Loucy (cell line): ENCODE measurements at regions not wholly inside any gene's neighbourhood (a gene's known extent, or its start where the extent isn't known, plus 50 kb on each side); places are given as distances from the start of the nearest gene placed in this dataset.
A peak's percentile ranks its signal among the peaks of the same experiment; 100 is the strongest.

ENCODE experiments used
- H2AFZ ChIP-seq: fragments of 200-600 bp; sonication (generic); 2 replicates; pipeline ENCODE4 v1.6.0; 2016; ENCODE audit warnings: antibody characterized with exemption, mild to moderate bottlenecking, low read length, moderate library complexity
- H3F3A ChIP-seq: fragments of 200-600 bp; 2 replicates; pipeline ENCODE4 v1.6.0; 2016; ENCODE audit warnings: antibody characterized with exemption, low read depth, mild to moderate bottlenecking
- H3K27me3 ChIP-seq: fragments of 200-600 bp; sonication (generic); 2 replicates; pipeline ENCODE4 v1.6.1; 2014; ENCODE audit warnings: low read length, mild to moderate bottlenecking; ENCODE audit not compliant: insufficient read depth, poor library complexity, severe bottlenecking
- H3K36me3 ChIP-seq: fragments of 200-600 bp; sonication (generic); 2 replicates; pipeline ENCODE4 v1.6.1; 2016; ENCODE audit warnings: low read length; ENCODE audit not compliant: insufficient read depth
- H3K4me1 ChIP-seq: fragments of 200-600 bp; sonication (generic); 2 replicates; pipeline ENCODE4 v1.5.1; 2014; ENCODE audit warnings: low read length, mild to moderate bottlenecking; ENCODE audit not compliant: insufficient read depth, poor library complexity, severe bottlenecking
- H3K4me2 ChIP-seq: fragments of 200-600 bp; sonication (generic); 2 replicates; pipeline ENCODE4 v1.6.0; 2014; ENCODE audit warnings: antibody characterized with exemption, low read length, low read depth, mild to moderate bottlenecking; ENCODE audit not compliant: poor library complexity, severe bottlenecking
- H3K4me3 ChIP-seq: fragments of 200-600 bp; sonication (generic); 2 replicates; pipeline ENCODE4 v1.5.1; 2014; ENCODE audit warnings: low read length, mild to moderate bottlenecking, mixed read lengths; ENCODE audit not compliant: poor library complexity, severe bottlenecking
- H3K79me2 ChIP-seq: fragments of 200-600 bp; sonication (generic); 2 replicates; pipeline ENCODE4 v1.6.1; 2014; ENCODE audit warnings: low read length; ENCODE audit not compliant: insufficient read depth
- H3K9ac ChIP-seq: fragments of 200-600 bp; sonication (generic); 2 replicates; pipeline ENCODE4 v1.6.0; 2014; ENCODE audit warnings: mild to moderate bottlenecking, low read depth, low read length, moderate library complexity; ENCODE audit not compliant: poor library complexity, severe bottlenecking
- H3K9me2 ChIP-seq: fragments of 200-600 bp; sonication (generic); replicated peaks from 2 replicates; pipeline ENCODE4 v1.6.1; 2016; ENCODE audit warnings: low read depth, low read length, mixed read lengths
- H3K9me3 ChIP-seq: fragments of 200-600 bp; sonication (generic); 2 replicates; pipeline ENCODE4 v1.6.1; 2014; ENCODE audit warnings: mild to moderate bottlenecking, antibody characterized with exemption, low read length, low read depth; ENCODE audit not compliant: insufficient read depth
- H4K20me1 ChIP-seq: fragments of 200-600 bp; sonication (generic); 2 replicates; pipeline ENCODE4 v1.6.0; 2014; ENCODE audit warnings: antibody characterized with exemption, low read length, mild to moderate bottlenecking; ENCODE audit not compliant: insufficient read depth, poor library complexity, severe bottlenecking
- CTCF ChIP-seq: fragments of 200-600 bp; sonication (generic); conservative IDR thresholded peaks from 2 replicates; pipeline ENCODE4 v1.5.1; 2014; ENCODE audit warnings: mild to moderate bottlenecking, antibody characterized with exemption, low read length
- EZH2phosphoT487 ChIP-seq: fragments of 200-600 bp; IDR thresholded peaks from 2 replicates; pipeline ENCODE4 v1.6.1; 2018; ENCODE audit warnings: antibody characterized with exemption, mild to moderate bottlenecking, moderate library complexity, borderline replicate concordance

- H2AFZ ChIP-seq, result peak overlapping the region; percentile 62; the same call in 1 of the 2 replicates
- H3K4me3 ChIP-seq, result no peak overlapping the region
- H3K9me2 ChIP-seq, result no peaks in the 10 kb centered on the region
- H3F3A ChIP-seq, result no peaks in the 10 kb centered on the region
- H3K4me2 ChIP-seq, result no peak overlapping the region
- no peak overlapping the region for H3K9ac ChIP-seq
- H3K4me1 ChIP-seq, result no peaks in the 10 kb centered on the region
- TF ChIP-seq CTCF (no peak), EZH2phosphoT487 (no peak)
- H4K20me1 ChIP-seq, result no peaks in the 10 kb centered on the region
- no peaks in the 10 kb centered on the region for H3K27me3 ChIP-seq
- H3K9me3 ChIP-seq, result no peaks in the 10 kb centered on the region
- no peaks in the 10 kb centered on the region for H3K79me2 ChIP-seq
- H3K36me3 ChIP-seq, result no peaks in the 10 kb centered on the region
Measured at GRCh38 chr14:42513837-42514236, 907.2 kb downstream of the LRFN5 start.

GRCh38 chr14:42510071-42510470 lies 903.4 kb downstream of the LRFN5 start:
- Histone ChIP-seq H3F3A (no peaks in the 10 kb centered on the region), H3K36me3 (no peaks in the 10 kb centered on the region)

GRCh38 chr14:42508209-42508946 lies 901.7 kb downstream of the LRFN5 start:
- no peak overlapping the region for H3K4me3 ChIP-seq
- no peaks in the 10 kb centered on the region for H3F3A ChIP-seq
- no peaks in the 10 kb centered on the region for H4K20me1 ChIP-seq
- no peak overlapping the region for H3K4me2 ChIP-seq
- no peaks in the 10 kb centered on the region for H3K4me1 ChIP-seq
- TF ChIP-seq EZH2phosphoT487 (no peak), CTCF (no peak)
- no peak overlapping the region for H3K9ac ChIP-seq
- no peaks in the 10 kb centered on the region for H3K79me2 ChIP-seq
- no peaks in the 10 kb centered on the region for H3K9me3 ChIP-seq
- no peak overlapping the region for H2AFZ ChIP-seq
- H3K9me2 ChIP-seq, result no peaks in the 10 kb centered on the region
- no peaks in the 10 kb centered on the region for H3K36me3 ChIP-seq
- no peaks in the 10 kb centered on the region for H3K27me3 ChIP-seq

More at GRCh38 chr14:42510071-42510470, 903.4 kb downstream of the LRFN5 start:
- no peaks in the 10 kb centered on the region for H3K9me2 ChIP-seq
- no peak overlapping the region for H3K4me2 ChIP-seq
- no peaks in the 10 kb centered on the region for H4K20me1 ChIP-seq
- no peaks in the 10 kb centered on the region for H3K9me3 ChIP-seq
- H2AFZ ChIP-seq, result no peak overlapping the region
- no peaks in the 10 kb centered on the region for H3K79me2 ChIP-seq
- H3K27me3 ChIP-seq, result no peaks in the 10 kb centered on the region
- no peak overlapping the region for H3K9ac ChIP-seq
- H3K4me1 ChIP-seq, result no peaks in the 10 kb centered on the region
- TF ChIP-seq EZH2phosphoT487 (no peak), CTCF (no peak)
- no peak overlapping the region for H3K4me3 ChIP-seq
